Ishikawa (cell line): ENCODE measurements at regions not wholly inside any gene's neighbourhood (a gene's known extent, or its start where the extent isn't known, plus 50 kb on each side); places are given as distances from the start of the nearest gene placed in this dataset.

ENCODE experiments used
- CEBPB ChIP-seq: IDR thresholded peaks from 2 replicates; pipeline ENCODE4 v1.6.1; 2012
- CREB1 ChIP-seq: IDR thresholded peaks from 2 replicates; pipeline ENCODE4 v1.6.1; 2012; ENCODE audit warnings: low read depth
- EGR1 ChIP-seq: IDR thresholded peaks from 2 replicates; pipeline ENCODE4 v1.6.1; 2012
- EP300 ChIP-seq: IDR thresholded peaks from 2 replicates; pipeline ENCODE4 v1.6.1; 2012; ENCODE audit warnings: borderline replicate concordance
- FOXM1 ChIP-seq: IDR thresholded peaks from 2 replicates; pipeline ENCODE4 v1.6.1; 2012; ENCODE audit warnings: low read depth, borderline replicate concordance
- NFIC ChIP-seq: IDR thresholded peaks from 2 replicates; pipeline ENCODE4 v1.6.1; 2012
- RAD21 ChIP-seq: IDR thresholded peaks from 2 replicates; pipeline ENCODE4 v1.6.1; 2012; ENCODE audit warnings: low read depth
- REST ChIP-seq: IDR thresholded peaks from 2 replicates; pipeline ENCODE4 v1.6.1; 2012; ENCODE audit warnings: low read depth, mild to moderate bottlenecking
- TAF1 ChIP-seq: IDR thresholded peaks from 2 replicates; pipeline ENCODE4 v1.6.1; 2012; ENCODE audit warnings: low read depth, mild to moderate bottlenecking
- TCF12 ChIP-seq: IDR thresholded peaks from 2 replicates; pipeline ENCODE4 v1.6.1; 2012; ENCODE audit warnings: low read depth
- TEAD4 ChIP-seq: IDR thresholded peaks from 2 replicates; pipeline ENCODE4 v1.6.1; 2012
- USF1 ChIP-seq: IDR thresholded peaks from 2 replicates; pipeline ENCODE4 v1.6.1; 2012
- YY1 ChIP-seq: IDR thresholded peaks from 2 replicates; pipeline ENCODE4 v1.6.1; 2012; ENCODE audit warnings: low read depth
- ZBTB7A ChIP-seq: IDR thresholded peaks from 2 replicates; pipeline ENCODE4 v1.6.1; 2012; ENCODE audit warnings: low read depth
- TF ChIP-seq, protein P1 (sequence below): IDR thresholded peaks from 2 replicates; pipeline ENCODE4 v1.6.1; 2012

GRCh38 chr18:56067969-56068671 is 480.1 kb upstream of the TCF4 start:
- TF ChIP-seq EP300 (no peak), TAF1 (no peak), TCF12 (no peak), EGR1 (no peak), NFIC (no peak), ZBTB7A (no peak), YY1 (no peak), TEAD4 (no peak), USF1 (no peak)
- TF ChIP-seq, protein P1, sequence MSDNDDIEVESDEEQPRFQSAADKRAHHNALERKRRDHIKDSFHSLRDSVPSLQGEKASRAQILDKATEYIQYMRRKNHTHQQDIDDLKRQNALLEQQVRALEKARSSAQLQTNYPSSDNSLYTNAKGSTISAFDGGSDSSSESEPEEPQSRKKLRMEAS: no peak

DNA sequence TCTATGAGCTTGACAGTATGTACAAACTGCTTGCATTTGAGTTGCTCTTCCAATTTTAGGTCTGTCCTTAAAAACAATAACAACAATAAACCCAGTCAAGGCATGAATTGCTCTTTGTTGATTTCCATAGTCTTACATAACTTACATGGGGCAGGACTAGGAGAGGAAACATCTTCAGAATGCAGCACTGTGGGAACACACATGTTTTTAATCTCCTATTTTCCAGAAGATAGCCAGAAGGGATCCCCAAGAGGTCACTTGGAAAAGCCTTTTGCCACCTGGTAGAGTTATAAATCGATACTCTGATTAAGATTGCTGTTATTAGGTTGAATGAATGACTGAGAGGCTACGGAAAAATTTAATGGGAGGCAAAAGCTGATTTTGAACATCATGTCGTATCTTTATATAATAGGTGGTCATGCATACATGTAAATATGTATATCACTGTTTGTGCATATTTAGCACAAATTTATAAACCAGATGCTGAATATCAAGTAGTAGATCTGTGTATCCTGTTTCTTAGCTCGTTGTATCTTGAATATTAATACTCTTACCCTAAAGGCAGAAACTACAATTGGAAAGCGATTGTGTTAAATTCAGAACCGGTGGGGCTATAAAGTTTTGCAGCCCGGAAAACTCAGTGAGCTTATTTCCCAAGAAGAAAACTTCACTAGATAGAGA is 479.4 kb upstream of the TCF4 start:
- TF ChIP-seq YY1 (no peak), NFIC (no peak), TCF12 (no peak)

GRCh38 chr18:56066524-56067213 is 478.7 kb upstream of the TCF4 start:
- no peak for TF ChIP-seq TEAD4
- TF ChIP-seq YY1: no peak
- no peak for TF ChIP-seq TAF1
- no peak for TF ChIP-seq FOXM1
- TF ChIP-seq EP300: no peak
- TF ChIP-seq RAD21: no peak

GRCh38 chr18:56065086-56065485 is 477.1 kb upstream of the TCF4 start:
- TF ChIP-seq TCF12: no peak
- no peak for TF ChIP-seq ZBTB7A
- TF ChIP-seq NFIC: no peak
- TF ChIP-seq CREB1: no peak
- TF ChIP-seq, protein P1: no peak
- no peak for TF ChIP-seq TAF1
- no peak for TF ChIP-seq YY1
- no peak for TF ChIP-seq EP300
- TF ChIP-seq REST: no peak
- TF ChIP-seq RAD21: no peak
- no peak for TF ChIP-seq USF1
- no peak for TF ChIP-seq TEAD4
- TF ChIP-seq EGR1: no peak
- no peak for TF ChIP-seq CEBPB
- TF ChIP-seq FOXM1: no peak

DNA sequence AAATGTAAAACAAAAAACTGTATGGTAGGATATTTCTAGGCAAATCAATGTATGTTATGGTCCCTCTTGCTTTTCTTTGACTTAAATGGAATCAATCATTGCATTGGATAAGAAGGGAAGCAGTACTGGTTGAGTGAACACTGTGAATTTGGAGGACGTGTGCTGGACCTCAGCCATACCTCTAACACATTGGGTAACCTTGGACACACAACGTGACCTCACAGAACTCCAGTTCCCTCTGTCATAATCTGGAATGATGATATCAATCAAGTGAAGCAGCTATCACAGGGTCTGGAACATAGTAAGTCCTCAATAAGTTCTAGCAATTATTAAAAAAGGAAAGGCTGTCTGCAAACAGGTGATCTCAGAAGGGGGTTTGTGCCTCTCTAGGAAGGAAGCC is 474.9 kb upstream of the TCF4 start:
- no peak for TF ChIP-seq TAF1
- TF ChIP-seq CREB1: no peak
- TF ChIP-seq ZBTB7A: no peak
- no peak for TF ChIP-seq TCF12
- no peak for TF ChIP-seq REST
- no peak for TF ChIP-seq RAD21
- no peak for TF ChIP-seq NFIC
- no peak for TF ChIP-seq CEBPB
- TF ChIP-seq EGR1: no peak
- TF ChIP-seq EP300: no peak
- TF ChIP-seq USF1: no peak
